ENCODE measurements at regions not wholly inside any gene's neighbourhood (a gene's known extent, or its start where the extent isn't known, plus 50 kb on each side); places are given as distances from the start of the nearest gene placed in this dataset.

DNA sequence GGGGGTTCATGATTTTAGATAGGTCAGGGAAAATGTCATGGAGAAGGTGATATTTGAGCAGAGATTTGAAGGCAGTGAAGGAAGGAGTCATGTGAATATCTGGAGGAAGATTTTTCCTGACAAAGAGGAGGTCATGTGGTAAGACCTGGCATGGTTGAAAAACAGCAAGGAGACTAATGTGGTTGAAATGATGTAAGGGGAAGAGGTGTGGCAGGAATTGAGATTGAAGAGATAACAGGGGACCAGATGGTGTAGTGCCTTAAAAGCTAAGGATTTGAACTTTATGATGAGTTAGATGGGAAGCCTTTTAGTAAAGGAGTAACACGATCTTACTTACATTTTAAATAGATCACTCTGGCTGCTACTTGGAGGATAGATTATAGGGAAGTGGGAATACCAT is 210.9 kb downstream of the RTL9 start (continued):
- no peak for TF ChIP-seq ZNF584 (CRISPR knock-in tag; IDR thresholded peaks at IDR 0.05; ENCODE audit: low read depth)
- TF ChIP-seq POLR2AphosphoS5 (IDR thresholded peaks at IDR 0.05; ENCODE audit: control insufficient read depth, insufficient read depth, low read depth, low read length): no peak
- TF ChIP-seq TAF9B (IDR thresholded peaks at IDR 0.05; ENCODE audit: partially characterized antibody): no peak
- TF ChIP-seq TAF7 (tag; IDR thresholded peaks at IDR 0.05): no peak
- TF ChIP-seq ZNF717 (CRISPR knock-in tag; IDR thresholded peaks at IDR 0.05): no peak
- no peak for TF ChIP-seq ZNF586 (CRISPR knock-in tag; conservative IDR thresholded peaks at IDR 0.05)
- TF ChIP-seq CEBPB (tag; IDR thresholded peaks at IDR 0.05): no peak
- no peak for TF ChIP-seq ZNF79 (CRISPR knock-in tag; IDR thresholded peaks at IDR 0.05; ENCODE audit: low read depth)
- no peak for TF ChIP-seq RNF2 (IDR thresholded peaks at IDR 0.05)
- TF ChIP-seq, protein P1, sequence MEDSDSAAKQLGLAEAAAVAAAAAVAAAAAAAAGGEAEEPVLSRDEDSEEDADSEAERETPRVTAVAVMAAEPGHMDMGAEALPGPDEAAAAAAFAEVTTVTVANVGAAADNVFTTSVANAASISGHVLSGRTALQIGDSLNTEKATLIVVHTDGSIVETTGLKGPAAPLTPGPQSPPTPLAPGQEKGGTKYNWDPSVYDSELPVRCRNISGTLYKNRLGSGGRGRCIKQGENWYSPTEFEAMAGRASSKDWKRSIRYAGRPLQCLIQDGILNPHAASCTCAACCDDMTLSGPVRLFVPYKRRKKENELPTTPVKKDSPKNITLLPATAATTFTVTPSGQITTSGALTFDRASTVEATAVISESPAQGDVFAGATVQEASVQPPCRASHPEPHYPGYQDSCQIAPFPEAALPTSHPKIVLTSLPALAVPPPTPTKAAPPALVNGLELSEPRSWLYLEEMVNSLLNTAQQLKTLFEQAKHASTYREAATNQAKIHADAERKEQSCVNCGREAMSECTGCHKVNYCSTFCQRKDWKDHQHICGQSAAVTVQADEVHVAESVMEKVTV (CRISPR knock-in tag; IDR thresholded peaks at IDR 0.05): no peak
- TF ChIP-seq SNRNP70 (optimal IDR thresholded peaks at IDR 0.05; ENCODE audit: low read depth, low read length): no peak
- TF ChIP-seq ZFPM2 (CRISPR knock-in tag; IDR thresholded peaks at IDR 0.05): no peak
- TF ChIP-seq DNMT1 (IDR thresholded peaks at IDR 0.05): no peak
- TF ChIP-seq EZH2 (IDR thresholded peaks at IDR 0.05; ENCODE audit: borderline replicate concordance, low read depth, low read length): no peak
- TF ChIP-seq, protein P2, sequence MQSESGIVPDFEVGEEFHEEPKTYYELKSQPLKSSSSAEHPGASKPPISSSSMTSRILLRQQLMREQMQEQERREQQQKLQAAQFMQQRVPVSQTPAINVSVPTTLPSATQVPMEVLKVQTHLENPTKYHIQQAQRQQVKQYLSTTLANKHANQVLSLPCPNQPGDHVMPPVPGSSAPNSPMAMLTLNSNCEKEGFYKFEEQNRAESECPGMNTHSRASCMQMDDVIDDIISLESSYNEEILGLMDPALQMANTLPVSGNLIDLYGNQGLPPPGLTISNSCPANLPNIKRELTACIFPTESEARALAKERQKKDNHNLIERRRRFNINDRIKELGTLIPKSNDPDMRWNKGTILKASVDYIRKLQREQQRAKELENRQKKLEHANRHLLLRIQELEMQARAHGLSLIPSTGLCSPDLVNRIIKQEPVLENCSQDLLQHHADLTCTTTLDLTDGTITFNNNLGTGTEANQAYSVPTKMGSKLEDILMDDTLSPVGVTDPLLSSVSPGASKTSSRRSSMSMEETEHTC (IDR thresholded peaks at IDR 0.05): no peak
